GM19467 (cell line): ENCODE measurements at regions not wholly inside any gene's neighbourhood (a gene's known extent, or its start where the extent isn't known, plus 50 kb on each side); places are given as distances from the start of the nearest gene placed in this dataset.

Experiments
- ATAC-seq: cut with Tn5 transposase; IDR thresholded peaks from one replicate; pipeline ENCODE4 v1.9.1; 2021; ENCODE audit warnings: mild to moderate bottlenecking, moderate library complexity; ENCODE audit not compliant: unreplicated experiment

DNA sequence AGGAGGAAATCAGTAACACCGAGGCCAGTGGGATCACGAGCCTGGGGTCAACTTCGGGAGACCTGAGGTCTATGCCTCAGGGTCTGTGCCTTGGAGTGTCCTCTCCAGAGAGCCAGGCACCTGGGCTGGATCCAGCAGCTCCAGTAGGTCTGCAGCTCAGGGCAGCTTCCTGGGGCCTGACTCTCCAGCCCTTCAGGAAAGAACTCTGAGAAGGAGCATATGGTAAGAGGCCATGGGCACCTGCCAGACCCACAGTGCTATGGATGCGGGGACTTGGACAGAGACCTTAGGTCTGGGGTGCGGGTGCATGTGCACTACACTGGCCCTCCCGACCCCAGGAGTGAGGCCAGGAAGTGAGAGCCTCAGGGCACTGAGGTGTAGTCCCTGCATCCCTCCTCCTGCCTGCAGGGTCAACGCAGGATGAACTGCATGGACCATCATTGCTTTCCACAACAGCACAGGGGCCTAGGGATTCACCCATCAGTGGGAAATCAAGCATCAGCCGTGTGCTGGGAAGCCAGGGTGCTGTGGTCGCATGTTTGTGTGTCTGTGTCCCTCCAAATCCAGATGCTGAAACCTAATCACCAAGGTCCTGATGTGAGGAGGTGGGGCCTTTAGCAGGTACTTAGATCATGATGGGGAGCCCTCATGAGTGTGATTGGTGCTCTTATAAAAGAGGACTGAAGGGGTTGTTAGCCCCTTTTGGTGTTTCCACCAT, 210.9 kb upstream of the CST7 start:
- ATAC-seq: no peak

DNA sequence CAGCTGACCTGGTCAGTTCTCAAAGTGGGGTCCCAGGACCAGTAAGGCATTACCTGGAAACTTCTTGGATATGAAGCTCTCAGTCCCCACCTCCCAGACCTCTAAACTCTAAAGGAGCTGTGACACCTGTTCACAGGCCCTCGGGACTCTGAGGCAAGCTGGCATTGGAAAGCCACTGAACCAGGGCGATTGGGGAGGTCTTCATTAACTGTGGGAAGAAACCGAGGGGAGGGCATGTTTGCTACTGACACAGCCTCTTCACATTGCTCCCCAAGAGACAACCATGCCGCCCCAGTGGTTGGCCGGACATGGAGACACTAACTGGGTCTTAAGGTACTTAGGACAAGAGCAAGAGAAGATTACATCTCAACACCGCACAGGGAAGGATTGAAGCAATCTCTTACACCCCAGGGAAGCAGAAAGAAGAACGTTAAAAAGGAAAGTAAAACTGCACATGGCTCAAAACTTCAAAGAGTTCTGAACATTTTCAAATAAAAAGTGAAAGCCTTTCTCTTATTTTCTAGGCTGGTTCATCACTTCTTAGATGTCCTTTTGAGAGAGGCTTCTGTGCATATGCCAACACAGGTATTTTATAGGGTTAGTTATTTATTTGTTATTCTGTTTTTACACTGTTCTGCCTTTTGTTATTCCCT, 210.0 kb upstream of the CST7 start:
- peak; percentile 49 for ATAC-seq

GRCh38 chr20:24739746-24740145, 209.3 kb upstream of the CST7 start:
- no peak for ATAC-seq

GRCh38 chr20:24741493-24742072, 207.5 kb upstream of the CST7 start:
- no peak for ATAC-seq

DNA sequence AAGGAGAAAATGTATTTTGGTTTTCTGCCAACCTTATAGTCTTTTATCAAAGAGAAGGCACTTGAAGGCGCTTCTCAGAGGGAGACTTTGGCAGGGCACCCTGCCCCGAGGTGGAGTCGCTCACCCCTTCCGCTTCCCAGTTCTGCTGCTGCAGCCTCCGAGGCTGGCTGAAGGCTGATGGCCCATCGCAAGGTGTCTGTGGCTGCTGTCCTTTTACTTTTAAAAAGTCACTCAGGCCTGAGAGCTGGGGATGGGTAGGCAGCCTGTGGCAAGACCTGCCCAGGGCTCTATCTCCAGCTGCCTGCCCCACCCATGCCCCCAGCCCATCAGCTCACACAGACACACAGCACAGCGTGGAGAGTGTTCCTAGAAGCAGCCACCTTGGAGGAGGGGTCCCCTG, 206.6 kb upstream of the CST7 start:
- ATAC-seq: no peak

- no peak for ATAC-seq
Measured at GRCh38 chr20:24742989-24743388, 206.1 kb upstream of the CST7 start.

- ATAC-seq: no peak
Measured at GRCh38 chr20:24743641-24744040, 205.4 kb upstream of the CST7 start.

- ATAC-seq: no peak
Measured at GRCh38 chr20:24744747-24745146, 204.3 kb upstream of the CST7 start.

GRCh38 chr20:24745206-24745605, 203.9 kb upstream of the CST7 start:
- no peak for ATAC-seq

DNA sequence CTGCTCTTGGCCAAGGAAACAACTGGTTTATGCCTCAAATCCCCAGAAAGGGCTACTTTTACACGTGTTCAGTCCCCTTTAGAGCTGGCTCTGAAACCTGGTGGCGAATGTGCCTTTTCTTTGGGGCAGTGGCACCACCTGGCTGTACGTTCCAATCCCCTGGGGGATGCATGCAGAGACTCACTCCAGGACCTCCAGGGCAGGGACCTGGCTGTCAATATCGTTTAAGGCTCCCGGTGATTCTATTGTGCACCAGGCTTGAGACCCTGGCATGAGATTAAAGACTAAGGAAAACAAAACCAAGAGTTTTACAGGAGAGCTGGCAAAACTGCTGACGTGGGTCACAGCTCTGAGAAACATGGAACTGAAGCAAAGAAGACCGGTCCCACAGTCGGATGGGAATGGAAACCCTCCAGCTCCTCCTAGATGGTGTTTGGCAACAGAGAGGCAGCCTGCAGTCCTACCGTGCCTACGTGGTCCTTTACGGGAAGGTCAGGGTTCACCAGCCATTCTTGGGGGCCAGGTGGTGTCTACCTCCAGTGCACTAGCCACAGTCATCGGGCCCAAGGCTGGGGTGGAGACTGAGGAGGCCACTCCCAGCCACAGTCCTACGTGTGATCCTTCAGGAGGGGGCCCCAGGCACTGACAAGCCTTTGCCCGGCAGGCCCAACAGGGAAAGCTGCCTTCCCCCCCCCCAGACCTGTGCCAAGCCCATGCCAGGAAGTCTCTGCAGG, 203.3 kb upstream of the CST7 start:
- ATAC-seq: no peak

DNA sequence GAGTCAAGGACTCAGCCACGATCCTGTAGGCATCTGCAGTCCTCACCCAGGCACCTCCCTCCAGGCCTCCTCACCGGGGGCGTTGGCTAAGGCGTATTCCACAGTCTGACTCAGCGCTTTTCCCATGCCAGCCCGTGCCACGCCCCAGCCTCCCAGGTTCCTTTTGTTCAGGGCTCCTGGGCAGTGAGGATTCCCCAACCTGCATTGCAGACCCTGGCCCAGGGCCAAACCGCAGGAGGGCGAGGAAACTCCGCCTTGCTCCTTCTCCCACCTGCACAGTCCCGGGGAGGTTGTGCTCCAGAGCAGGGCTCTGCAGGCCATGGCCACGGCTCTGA, 202.8 kb upstream of the CST7 start:
- no peak for ATAC-seq

DNA sequence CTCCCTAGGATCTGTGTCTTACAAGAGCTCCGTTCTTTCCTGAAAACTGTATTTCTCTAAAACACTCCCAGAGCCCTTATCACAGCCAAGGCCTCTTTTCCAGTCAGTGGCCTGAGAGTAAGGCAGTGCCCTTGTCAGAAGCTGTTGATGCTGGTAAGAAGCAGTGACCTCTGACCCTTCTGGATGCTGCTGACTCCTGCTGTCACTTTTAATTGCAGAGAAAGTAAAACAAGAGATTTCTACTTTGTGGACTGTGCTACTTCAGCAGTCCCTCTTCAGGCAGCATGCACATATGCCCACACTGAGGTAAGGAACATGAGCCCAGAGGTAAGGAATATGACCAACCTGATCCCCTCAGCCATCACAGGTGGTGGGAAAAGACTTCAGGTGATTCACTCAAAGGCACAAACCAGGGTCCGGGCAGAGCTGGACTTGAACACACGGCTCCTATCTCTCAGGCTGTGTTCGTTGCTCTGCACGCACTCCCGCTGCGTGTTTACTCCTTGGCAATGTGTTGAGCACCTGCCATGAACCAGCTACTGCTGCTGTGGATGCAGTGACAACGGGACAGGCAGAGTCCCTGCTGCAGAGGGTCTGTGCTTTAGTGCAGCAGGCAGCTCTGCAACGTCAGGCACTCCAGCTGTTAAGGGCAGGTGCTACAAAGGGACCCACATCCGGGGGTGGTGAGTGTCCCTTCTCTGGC, 201.9 kb upstream of the CST7 start:
- ATAC-seq: no peak

- no peak for ATAC-seq
Measured at GRCh38 chr20:24747881-24748595, 201.0 kb upstream of the CST7 start.

DNA sequence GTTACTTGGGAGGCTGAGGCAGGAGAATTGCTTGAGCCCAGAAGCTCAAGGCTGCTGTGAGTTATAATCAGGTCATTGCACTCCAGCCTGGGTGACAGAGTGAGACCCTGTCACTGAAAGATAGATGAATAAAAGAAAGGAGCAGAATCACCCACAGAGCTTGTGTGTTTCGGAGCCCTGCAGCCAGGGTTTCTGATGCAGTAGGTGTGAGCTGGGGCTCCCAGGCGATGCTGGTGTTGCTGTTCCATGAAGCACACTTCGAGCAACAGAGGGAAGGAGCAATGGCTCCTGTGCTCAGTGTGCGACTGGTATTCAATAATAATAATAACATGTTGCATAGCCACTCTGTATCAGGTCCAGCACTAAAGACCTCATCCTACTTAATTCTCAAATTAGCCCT, 197.5 kb upstream of the CST7 start:
- no peak for ATAC-seq

DNA sequence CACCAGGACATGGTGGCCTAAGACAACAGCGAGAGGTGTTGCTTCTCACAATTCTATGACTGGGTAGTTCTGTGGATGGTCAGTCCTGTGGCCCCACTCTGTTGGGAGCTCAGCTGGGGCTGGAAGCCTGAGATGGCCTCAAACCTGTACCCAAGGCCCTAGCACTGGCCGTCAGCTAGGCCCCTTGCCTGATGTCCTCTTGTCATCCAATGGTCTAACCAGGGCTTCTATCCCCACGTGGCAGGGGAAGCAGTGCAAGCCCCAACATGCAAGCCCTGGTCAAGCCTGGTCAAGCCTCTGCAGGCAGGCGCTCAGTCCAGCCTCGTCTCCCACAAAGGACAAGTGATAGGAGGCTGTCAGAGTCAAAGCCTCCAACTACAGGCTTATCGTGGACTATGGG, 196.5 kb upstream of the CST7 start:
- no peak for ATAC-seq

- no peak for ATAC-seq
Measured at GRCh38 chr20:24753130-24753529, 195.9 kb upstream of the CST7 start.

DNA sequence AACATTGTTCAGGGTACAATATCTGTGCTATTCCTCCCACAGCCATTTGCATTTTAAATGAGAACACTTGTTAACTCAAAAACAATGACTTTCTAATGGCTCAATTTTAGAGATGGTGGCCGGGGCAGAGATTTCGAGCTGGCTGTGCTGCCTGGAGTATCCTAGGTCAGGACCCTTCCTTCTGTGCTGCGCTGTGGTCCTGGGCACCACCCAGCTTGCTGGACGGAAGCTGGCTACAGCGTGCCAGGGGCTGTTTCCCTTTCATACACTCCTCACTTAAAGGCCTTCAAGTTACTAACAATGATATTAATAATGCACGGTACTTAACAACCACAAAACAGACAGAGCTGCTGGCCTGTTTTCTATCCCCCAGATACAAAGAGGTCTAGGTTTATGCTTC, 194.4 kb upstream of the CST7 start:
- no peak for ATAC-seq

- ATAC-seq: no peak
Measured at GRCh38 chr20:24755411-24755922, 193.6 kb upstream of the CST7 start.

GRCh38 chr20:24756292-24757025, 192.6 kb upstream of the CST7 start:
- no peak for ATAC-seq
